HEK293 (cell line): ENCODE measurements at regions not wholly inside any gene's neighbourhood (a gene's known extent, or its start where the extent isn't known, plus 50 kb on each side); places are given as distances from the start of the nearest gene placed in this dataset.

ENCODE experiments used
- CTCF ChIA-PET: fragments of 350-600 bp; formaldehyde crosslinking; extraction: SDS; loops from one replicate; lab custom pipeline; 2021; ENCODE audit warnings: antibody characterized with exemption; lab: Yijun Ruan, JAX
- POLR2A ChIA-PET: fragments of 300-600 bp; formaldehyde crosslinking; extraction: SDS; loops from one replicate; lab custom pipeline; 2020; ENCODE audit warnings: antibody characterized with exemption, inconsistent platforms; lab: Yijun Ruan, JAX
- H3K27ac ChIP-seq: fragments of 200-500 bp; sonication (Bioruptor generic); 2 replicates; pipeline ENCODE4 v1.5.1; 2014; ENCODE audit warnings: low read depth, low read length, control low read depth, inconsistent platforms; ENCODE audit errors: extremely low read depth
- H3K36me3 ChIP-seq, 2 experiments: fragments of 200-500 bp in 1 of 2; sonication (Bioruptor generic) in 1 of 2; 1 replicate in 1 of 2; 2 replicates in 1 of 2; pipeline ENCODE4 v1.5.1; 2014 to 2017; ENCODE audit warnings: inconsistent platforms in 2 of 2, low read length in 2 of 2; ENCODE audit not compliant: control insufficient read depth in 2 of 2, insufficient read depth in 1 of 2
- H3K4me1 ChIP-seq: fragments of 200-500 bp; sonication (Bioruptor generic); 2 replicates; pipeline ENCODE4 v1.5.1; 2014; ENCODE audit warnings: mild to moderate bottlenecking, low read length, inconsistent platforms; ENCODE audit not compliant: control insufficient read depth, insufficient read depth
- H3K4me3 ChIP-seq: 2 replicates; pipeline ENCODE4 v1.5.1; 2011; ENCODE audit warnings: low read depth, mild to moderate bottlenecking, control low read depth, low read length, moderate library complexity
- H3K9me3 ChIP-seq: fragments of 200-500 bp; sonication (Bioruptor generic); 2 replicates; pipeline ENCODE4 v1.5.1; 2014; ENCODE audit warnings: low read depth, low read length, inconsistent platforms; ENCODE audit not compliant: control insufficient read depth, insufficient read depth
- HOXD13 ChIP-seq: sonication (generic); formaldehyde crosslinking; IDR thresholded peaks from 2 replicates; pipeline ENCODE4 v1.8.0; 2022; ENCODE audit warnings: missing genetic modification reagents, borderline replicate concordance
- KLF7 ChIP-seq: fragments of 450-650 bp; formaldehyde crosslinking; IDR thresholded peaks from 2 replicates; pipeline ENCODE4 v1.5.1; 2016; ENCODE audit warnings: missing biosample characterization, missing genetic modification characterization, borderline replicate concordance
- OSR2 ChIP-seq: fragments of 450-650 bp; formaldehyde crosslinking; IDR thresholded peaks from 2 replicates; pipeline ENCODE4 v1.5.1; 2016; ENCODE audit warnings: missing biosample characterization, missing genetic modification characterization
- PRDM1 ChIP-seq: fragments of 450-650 bp; formaldehyde crosslinking; IDR thresholded peaks from 2 replicates; pipeline ENCODE4; 2016; ENCODE audit warnings: missing biosample characterization, missing genetic modification characterization
- SCRT2 ChIP-seq: fragments of 450-650 bp; formaldehyde crosslinking; IDR thresholded peaks from 2 replicates; pipeline ENCODE4 v1.5.1; 2016; ENCODE audit warnings: missing biosample characterization, missing genetic modification characterization
- SETDB1 ChIP-seq: IDR thresholded peaks from one replicate; pipeline ENCODE4 v1.6.1; 2017; ENCODE audit warnings: mild to moderate bottlenecking, low read length, moderate library complexity, mixed read lengths; ENCODE audit not compliant: insufficient read length
- ZBTB1 ChIP-seq: fragments of 450-650 bp; formaldehyde crosslinking; IDR thresholded peaks from 2 replicates; pipeline ENCODE4 v1.5.1; 2016; ENCODE audit warnings: missing biosample characterization, missing genetic modification characterization
- ZBTB11 ChIP-seq: fragments of 450-650 bp; formaldehyde crosslinking; conservative IDR thresholded peaks from 2 replicates; pipeline ENCODE4 v1.5.1; 2016; ENCODE audit warnings: low read depth, missing biosample characterization, missing genetic modification characterization
- ZBTB20 ChIP-seq: fragments of 450-650 bp; formaldehyde crosslinking; IDR thresholded peaks from 2 replicates; pipeline ENCODE4 v1.5.1; 2016; ENCODE audit warnings: missing biosample characterization, missing genetic modification characterization
- ZNF133 ChIP-seq: fragments of 450-650 bp; formaldehyde crosslinking; IDR thresholded peaks from 2 replicates; pipeline ENCODE4 v1.5.1; 2016; ENCODE audit warnings: missing biosample characterization, missing genetic modification characterization
- ZNF157 ChIP-seq: fragments of 450-650 bp; formaldehyde crosslinking; IDR thresholded peaks from 2 replicates; pipeline ENCODE4 v1.5.1; 2016; ENCODE audit warnings: missing biosample characterization, missing genetic modification characterization
- ZNF174 ChIP-seq: fragments of 450-650 bp; formaldehyde crosslinking; IDR thresholded peaks from 2 replicates; pipeline ENCODE4 v1.5.0; 2017; ENCODE audit warnings: missing biosample characterization, mild to moderate bottlenecking, missing genetic modification characterization
- ZNF274 ChIP-seq, 2 experiments: fragments of 200-500 bp in 1 of 2; fragments of 450-650 bp in 1 of 2; sonication (Bioruptor generic) in 1 of 2; formaldehyde crosslinking in 1 of 2; IDR thresholded peaks; 2 replicates each; pipeline versions ENCODE4 v1.5.1 to v1.6.1; 2014 to 2016; ENCODE audit warnings: borderline replicate concordance in 1 of 2, inconsistent platforms in 1 of 2, low read length in 1 of 2, missing biosample characterization in 1 of 2, missing genetic modification characterization in 1 of 2
- ZNF510 ChIP-seq: fragments of 450-650 bp; formaldehyde crosslinking; IDR thresholded peaks from 2 replicates; pipeline ENCODE4 v1.5.1; 2018; ENCODE audit warnings: mild to moderate bottlenecking, missing genetic modification characterization, missing biosample characterization; ENCODE audit not compliant: insufficient replicate concordance
- ZNF513 ChIP-seq: fragments of 450-650 bp; IDR thresholded peaks from 2 replicates; pipeline ENCODE4 v1.5.1; 2018; ENCODE audit warnings: missing biosample characterization, missing genetic modification characterization
- ZNF529 ChIP-seq: fragments of 450-650 bp; formaldehyde crosslinking; IDR thresholded peaks from 2 replicates; pipeline ENCODE4 v1.5.1; 2017; ENCODE audit warnings: missing genetic modification characterization, missing biosample characterization; ENCODE audit not compliant: insufficient replicate concordance
- ZNF561 ChIP-seq: fragments of 450-650 bp; IDR thresholded peaks from 2 replicates; pipeline ENCODE4 v1.5.1; 2018; ENCODE audit warnings: missing biosample characterization, missing genetic modification characterization, borderline replicate concordance
- ZNF580 ChIP-seq: fragments of 450-650 bp; formaldehyde crosslinking; IDR thresholded peaks from 2 replicates; pipeline ENCODE4 v1.5.1; 2016; ENCODE audit warnings: missing biosample characterization, missing genetic modification characterization
- ZNF610 ChIP-seq: fragments of 450-650 bp; formaldehyde crosslinking; IDR thresholded peaks from 2 replicates; pipeline ENCODE4 v1.5.1; 2016; ENCODE audit warnings: missing biosample characterization, missing genetic modification characterization, borderline replicate concordance
- ZSCAN30 ChIP-seq: fragments of 450-650 bp; IDR thresholded peaks from 2 replicates; pipeline ENCODE4 v1.5.1; 2018; ENCODE audit warnings: missing biosample characterization, mild to moderate bottlenecking, missing genetic modification characterization, moderate library complexity

GRCh38 chr1:5448486-5448885 is 543.7 kb downstream of the NPHP4 start:
- TF ChIP-seq ZBTB1 (tag by site-specific recombination): no peak
- TF ChIP-seq PRDM1 (tag by site-specific recombination): no peak
- no peak for TF ChIP-seq ZNF513 (tag by site-specific recombination)
- no peak for TF ChIP-seq ZNF510 (tag by site-specific recombination)
- TF ChIP-seq ZNF274 (IDR thresholded peaks at IDR 0.05; ENCODE audit: low read length): no peak
- TF ChIP-seq ZNF274 (tag by site-specific recombination; IDR thresholded peaks at IDR 0.05; ENCODE audit: borderline replicate concordance): no peak
- TF ChIP-seq ZBTB20 (tag by site-specific recombination): no peak
- TF ChIP-seq HOXD13 (CRISPR knock-in tag): no peak
- TF ChIP-seq SCRT2: no peak
- no peak for TF ChIP-seq ZNF580 (tag by site-specific recombination)
- no peak for TF ChIP-seq ZNF157 (tag by site-specific recombination)
- TF ChIP-seq ZNF174: no peak
- TF ChIP-seq ZBTB11 (tag by site-specific recombination): no peak
- TF ChIP-seq ZSCAN30 (tag by site-specific recombination): no peak
- TF ChIP-seq ZNF133 (tag by site-specific recombination): no peak
- TF ChIP-seq ZNF529: no peak
- no peak for TF ChIP-seq OSR2
- TF ChIP-seq ZNF610 (tag by site-specific recombination): no peak
- Histone ChIP-seq H3K4me3 (no peak overlapping the region), H3K36me3 (no peaks in the 10 kb centered on the region), H3K27ac (no peak overlapping the region), H3K4me1 (no peaks in the 10 kb centered on the region), H3K9me3 (no peaks in the 10 kb centered on the region)
- ChIA-PET POLR2A (no interaction called here), CTCF (no interaction called here)

DNA sequence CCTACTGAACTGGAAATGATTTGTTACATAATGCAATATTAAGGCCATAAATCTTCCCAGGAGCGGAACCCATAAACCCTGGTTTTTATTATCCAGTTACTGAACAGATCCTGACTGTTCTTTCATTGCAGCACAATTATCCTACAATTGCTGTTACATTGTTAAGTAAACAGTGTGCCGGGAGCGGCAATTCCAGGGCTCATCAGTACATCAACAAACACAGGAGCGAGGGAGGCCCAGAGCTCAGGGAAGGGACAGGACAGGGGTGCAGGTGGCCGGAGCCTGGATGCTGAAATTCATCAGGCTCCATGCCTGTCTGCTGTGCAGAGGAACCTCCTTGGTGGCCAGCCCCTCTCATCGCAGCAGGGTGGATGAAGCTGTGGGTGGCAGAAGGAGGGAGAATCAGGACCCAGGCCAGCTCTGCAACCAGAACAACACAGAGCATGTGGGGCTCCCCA is 544.7 kb downstream of the NPHP4 start:
- no peak overlapping the region for H3K4me3 ChIP-seq
- POLR2A ChIA-PET: no interaction called here
- no peaks in the 10 kb centered on the region for H3K4me1 ChIP-seq
- no peaks in the 10 kb centered on the region for H3K9me3 ChIP-seq
- H3K36me3 ChIP-seq: no peaks in the 10 kb centered on the region
- H3K27ac ChIP-seq: no peak overlapping the region
- CTCF ChIA-PET: no interaction called here
- no peak for TF ChIP-seq KLF7 (tag by site-specific recombination)
- TF ChIP-seq SETDB1: no peak
- no peak for TF ChIP-seq ZNF561 (tag by site-specific recombination)
- TF ChIP-seq ZNF513 (tag by site-specific recombination): no peak
